ENCODE measurements at regions not wholly inside any gene's neighbourhood (a gene's known extent, or its start where the extent isn't known, plus 50 kb on each side); places are given as distances from the start of the nearest gene placed in this dataset.

GRCh38 chr10:106520698-106521097, 643.8 kb downstream of the SORCS1 start:
- ATAC-seq: no peak

GRCh38 chr10:106519376-106520030, 645.0 kb downstream of the SORCS1 start:
- DNase-seq: no peak
- no peak for ATAC-seq

More at GRCh38 chr10:106520698-106521097, 643.8 kb downstream of the SORCS1 start:
- DNase-seq: no peak

- ATAC-seq (no peak), DNase-seq (no peak)
These were observed 649.2 kb downstream of the SORCS1 start for GRCh38 chr10:106515206-106515790.

GRCh38 chr10:106513352-106513771, 651.1 kb downstream of the SORCS1 start:
- DNase-seq (no peak), ATAC-seq (no peak)

- ATAC-seq: no peak
- no peak for DNase-seq
These were observed 652.6 kb downstream of the SORCS1 start for GRCh38 chr10:106511917-106512316.

- no peak for ATAC-seq
- no peak for DNase-seq
These were observed 655.6 kb downstream of the SORCS1 start for GRCh38 chr10:106508950-106509349.

- DNase-seq (no peak), ATAC-seq (no peak)
These were observed 657.8 kb downstream of the SORCS1 start for GRCh38 chr10:106506526-106507283.

GRCh38 chr10:106504536-106504935, 660.0 kb downstream of the SORCS1 start:
- no peak for ATAC-seq

GRCh38 chr10:106502641-106503040, 661.9 kb downstream of the SORCS1 start:
- ATAC-seq (no peak), DNase-seq (no peak)

More at GRCh38 chr10:106504536-106504935, 660.0 kb downstream of the SORCS1 start:
- no peak for DNase-seq

- DNase-seq: no peak
- no peak for ATAC-seq
These were observed 663.5 kb downstream of the SORCS1 start for GRCh38 chr10:106500925-106501525.

GRCh38 chr10:106500041-106500924, 664.2 kb downstream of the SORCS1 start:
- DNase-seq: no peak
- no peak for ATAC-seq

- ATAC-seq: no peak
- no peak for DNase-seq
These were observed 665.1 kb downstream of the SORCS1 start for GRCh38 chr10:106499448-106499847.

- no peak for ATAC-seq
These were observed 665.8 kb downstream of the SORCS1 start for GRCh38 chr10:106498675-106499074.

GRCh38 chr10:106495931-106496330, 668.6 kb downstream of the SORCS1 start:
- no peak for DNase-seq
- no peak for ATAC-seq

More at GRCh38 chr10:106498675-106499074, 665.8 kb downstream of the SORCS1 start:
- no peak for DNase-seq

GRCh38 chr10:106493751-106494150, 670.8 kb downstream of the SORCS1 start:
- no peak for ATAC-seq

GRCh38 chr10:106493226-106493625, 671.3 kb downstream of the SORCS1 start:
- ATAC-seq (no peak), DNase-seq (no peak)

More at GRCh38 chr10:106493751-106494150, 670.8 kb downstream of the SORCS1 start:
- no peak for DNase-seq

- DNase-seq (no peak), ATAC-seq (no peak)
These were observed 676.8 kb downstream of the SORCS1 start for GRCh38 chr10:106487726-106488125.

- ATAC-seq (no peak), DNase-seq (no peak)
These were observed 682.8 kb downstream of the SORCS1 start for GRCh38 chr10:106481598-106482275.

- DNase-seq: no peak
These were observed 684.9 kb downstream of the SORCS1 start for GRCh38 chr10:106479636-106480035.

GRCh38 chr10:106474876-106475275, 689.6 kb downstream of the SORCS1 start:
- ATAC-seq (no peak), DNase-seq (no peak)

More at GRCh38 chr10:106479636-106480035, 684.9 kb downstream of the SORCS1 start:
- ATAC-seq: no peak

- DNase-seq: no peak
- ATAC-seq: no peak
These were observed 691.3 kb downstream of the SORCS1 start for GRCh38 chr10:106473129-106473685.

Data from stimulated activated naive CD8-positive, alpha-beta T cell treated with anti-CD3 and anti-CD28 coated beads, Interleukin-15, Interleukin-2, amounts not matched to agents 100 U/mL and 50 U/mL, for 24 hours (primary cell).